ENCODE measurements at regions not wholly inside any gene's neighbourhood (a gene's known extent, or its start where the extent isn't known, plus 50 kb on each side); places are given as distances from the start of the nearest gene placed in this dataset.

- Histone ChIP-seq H3K4me1 (ENCODE audit: control insufficient read depth in 2 of 2, insufficient read depth in 2 of 2, low read length in 2 of 2) (no peaks in the 10 kb centered on the region), H3K4me3 (ENCODE audit: low read length in 2 of 2) (no peak overlapping the region), H3K27me3 (ENCODE audit: control insufficient read depth in 2 of 2, insufficient read depth in 2 of 2, low read length in 2 of 2) (no peaks in the 10 kb centered on the region), H3K36me3 (ENCODE audit: control insufficient read depth in 2 of 2, insufficient read depth in 2 of 2, low read length in 2 of 2) (no peaks in the 10 kb centered on the region), H3K27ac (ENCODE audit: low read depth in 2 of 2, low read length in 2 of 2) (no peak overlapping the region), H3K9me3 (ENCODE audit: control insufficient read depth in 2 of 2, low read length in 2 of 2) (no peaks in the 10 kb centered on the region), H3K9ac (ENCODE audit: low read depth in 1 of 2, low read length in 2 of 2) (no peak overlapping the region)
Measured at GRCh38 chr11:15870911-15871310, 485.4 kb downstream of the SOX6 start.

GRCh38 chr11:15871904-15872626, 484.3 kb downstream of the SOX6 start:
- H3K4me1 ChIP-seq (ENCODE audit: control insufficient read depth in 2 of 2, insufficient read depth in 2 of 2, low read length in 2 of 2): no peaks in the 10 kb centered on the region
- no peaks in the 10 kb centered on the region for H3K36me3 ChIP-seq (ENCODE audit: control insufficient read depth in 2 of 2, insufficient read depth in 2 of 2, low read length in 2 of 2)
- no peaks in the 10 kb centered on the region for H3K9me3 ChIP-seq (ENCODE audit: control insufficient read depth in 2 of 2, low read length in 2 of 2)
- no peaks in the 10 kb centered on the region for H3K27me3 ChIP-seq (ENCODE audit: control insufficient read depth in 2 of 2, insufficient read depth in 2 of 2, low read length in 2 of 2)
- no peak overlapping the region for H3K9ac ChIP-seq (ENCODE audit: low read depth in 1 of 2, low read length in 2 of 2)
- no peak overlapping the region for H3K27ac ChIP-seq (ENCODE audit: low read depth in 2 of 2, low read length in 2 of 2)
- H3K4me3 ChIP-seq (ENCODE audit: low read length in 2 of 2): no peak overlapping the region

DNA sequence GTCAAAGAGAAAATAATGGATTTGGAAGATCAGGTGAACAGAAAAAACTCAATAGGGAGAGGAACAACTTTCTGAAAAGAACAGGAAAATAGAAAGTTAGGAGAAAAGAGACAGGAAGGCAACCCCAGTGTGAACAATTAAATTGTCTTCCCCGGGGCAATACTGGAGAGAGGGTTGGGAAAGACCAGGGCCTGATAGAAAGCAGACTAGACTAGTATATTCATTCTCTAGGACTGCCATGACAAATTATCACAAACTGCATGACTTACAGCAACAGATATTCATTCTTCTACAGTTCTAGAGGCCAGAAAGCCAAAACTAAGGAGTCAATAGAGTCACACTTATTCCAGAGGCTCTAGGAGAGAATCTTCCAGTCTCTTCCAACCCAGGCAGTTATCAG, 482.8 kb downstream of the SOX6 start:
- no peak overlapping the region for H3K4me3 ChIP-seq (ENCODE audit: low read length in 2 of 2)
- H3K36me3 ChIP-seq (ENCODE audit: control insufficient read depth in 2 of 2, insufficient read depth in 2 of 2, low read length in 2 of 2): no peaks in the 10 kb centered on the region
- no peaks in the 10 kb centered on the region for H3K9me3 ChIP-seq (ENCODE audit: control insufficient read depth in 2 of 2, low read length in 2 of 2)

GRCh38 chr11:15874704-15875103, 481.6 kb downstream of the SOX6 start:
- no peaks in the 10 kb centered on the region for H3K27me3 ChIP-seq (ENCODE audit: control insufficient read depth in 2 of 2, insufficient read depth in 2 of 2, low read length in 2 of 2)
- H3K27ac ChIP-seq (ENCODE audit: low read depth in 2 of 2, low read length in 2 of 2): no peak overlapping the region
- H3K4me3 ChIP-seq (ENCODE audit: low read length in 2 of 2): no peak overlapping the region
- no peaks in the 10 kb centered on the region for H3K4me1 ChIP-seq (ENCODE audit: control insufficient read depth in 2 of 2, insufficient read depth in 2 of 2, low read length in 2 of 2)
- no peaks in the 10 kb centered on the region for H3K36me3 ChIP-seq (ENCODE audit: control insufficient read depth in 2 of 2, insufficient read depth in 2 of 2, low read length in 2 of 2)
- no peaks in the 10 kb centered on the region for H3K9me3 ChIP-seq (ENCODE audit: control insufficient read depth in 2 of 2, low read length in 2 of 2)
- H3K9ac ChIP-seq (ENCODE audit: low read depth in 1 of 2, low read length in 2 of 2): no peak overlapping the region

More for the DNA sequence above, 482.8 kb downstream of the SOX6 start:
- no peak overlapping the region for H3K9ac ChIP-seq (ENCODE audit: low read depth in 1 of 2, low read length in 2 of 2)
- H3K27me3 ChIP-seq (ENCODE audit: control insufficient read depth in 2 of 2, insufficient read depth in 2 of 2, low read length in 2 of 2): no peaks in the 10 kb centered on the region
- H3K4me1 ChIP-seq (ENCODE audit: control insufficient read depth in 2 of 2, insufficient read depth in 2 of 2, low read length in 2 of 2): no peaks in the 10 kb centered on the region
- no peak overlapping the region for H3K27ac ChIP-seq (ENCODE audit: low read depth in 2 of 2, low read length in 2 of 2)

DNA sequence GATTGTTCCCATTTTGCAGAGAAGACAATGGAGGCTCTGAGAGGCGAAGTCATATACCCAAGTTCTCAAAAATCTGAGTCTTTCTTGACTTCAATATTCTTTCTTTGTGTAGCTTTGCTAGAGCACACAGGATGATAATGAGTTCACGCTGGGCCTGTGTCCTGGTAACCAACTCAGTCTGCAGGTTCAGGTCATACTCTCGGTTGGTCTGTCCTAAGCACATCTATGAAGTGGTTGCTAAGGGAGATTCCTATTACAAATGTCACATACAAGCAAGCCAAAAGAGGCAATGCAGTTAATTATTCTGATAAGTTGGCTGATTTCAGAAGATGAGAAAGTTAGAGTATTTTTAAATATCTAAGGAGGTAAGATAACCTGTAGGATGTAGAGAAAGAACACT, 481.0 kb downstream of the SOX6 start:
- H3K9ac ChIP-seq (ENCODE audit: low read depth in 1 of 2, low read length in 2 of 2): no peak overlapping the region
- no peaks in the 10 kb centered on the region for H3K36me3 ChIP-seq (ENCODE audit: control insufficient read depth in 2 of 2, insufficient read depth in 2 of 2, low read length in 2 of 2)
- no peak overlapping the region for H3K27ac ChIP-seq (ENCODE audit: low read depth in 2 of 2, low read length in 2 of 2)
- H3K27me3 ChIP-seq (ENCODE audit: control insufficient read depth in 2 of 2, insufficient read depth in 2 of 2, low read length in 2 of 2): no peaks in the 10 kb centered on the region
- H3K9me3 ChIP-seq (ENCODE audit: control insufficient read depth in 2 of 2, low read length in 2 of 2): no peaks in the 10 kb centered on the region
- H3K4me1 ChIP-seq (ENCODE audit: control insufficient read depth in 2 of 2, insufficient read depth in 2 of 2, low read length in 2 of 2): no peaks in the 10 kb centered on the region
- no peak overlapping the region for H3K4me3 ChIP-seq (ENCODE audit: low read length in 2 of 2)

DNA sequence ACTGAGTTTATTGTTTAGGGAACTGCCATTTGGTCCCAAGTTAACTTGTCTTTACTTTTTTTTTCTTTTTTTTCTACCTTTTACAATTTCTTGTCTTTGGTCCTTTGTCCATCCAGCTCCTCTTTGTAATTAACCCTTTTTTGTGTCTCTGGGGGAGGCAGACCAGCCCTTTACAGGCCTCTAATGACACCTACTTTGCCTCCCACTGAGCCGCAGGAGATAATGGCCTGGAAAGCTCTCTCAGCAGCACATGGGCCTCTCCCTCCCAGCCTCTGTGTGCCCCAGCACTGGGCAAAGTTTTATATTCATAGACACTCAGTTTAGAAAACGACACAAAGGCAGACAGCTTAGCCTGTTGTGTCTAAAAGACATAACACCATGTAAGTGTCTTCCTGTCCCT, 480.4 kb downstream of the SOX6 start:
- no peaks in the 10 kb centered on the region for H3K27me3 ChIP-seq (ENCODE audit: control insufficient read depth in 2 of 2, insufficient read depth in 2 of 2, low read length in 2 of 2)
- no peaks in the 10 kb centered on the region for H3K9me3 ChIP-seq (ENCODE audit: control insufficient read depth in 2 of 2, low read length in 2 of 2)
- H3K4me3 ChIP-seq (ENCODE audit: low read length in 2 of 2): no peak overlapping the region
- H3K9ac ChIP-seq (ENCODE audit: low read depth in 1 of 2, low read length in 2 of 2): no peak overlapping the region
- H3K36me3 ChIP-seq (ENCODE audit: control insufficient read depth in 2 of 2, insufficient read depth in 2 of 2, low read length in 2 of 2): no peaks in the 10 kb centered on the region
- H3K27ac ChIP-seq (ENCODE audit: low read depth in 2 of 2, low read length in 2 of 2): no peak overlapping the region
- no peaks in the 10 kb centered on the region for H3K4me1 ChIP-seq (ENCODE audit: control insufficient read depth in 2 of 2, insufficient read depth in 2 of 2, low read length in 2 of 2)

- Histone ChIP-seq H3K4me1 (ENCODE audit: control insufficient read depth in 2 of 2, insufficient read depth in 2 of 2, low read length in 2 of 2) (no peaks in the 10 kb centered on the region), H3K9ac (ENCODE audit: low read depth in 1 of 2, low read length in 2 of 2) (no peak overlapping the region), H3K4me3 (ENCODE audit: low read length in 2 of 2) (no peak overlapping the region), H3K9me3 (ENCODE audit: control insufficient read depth in 2 of 2, low read length in 2 of 2) (no peaks in the 10 kb centered on the region), H3K27ac (ENCODE audit: low read depth in 2 of 2, low read length in 2 of 2) (no peak overlapping the region), H3K36me3 (ENCODE audit: control insufficient read depth in 2 of 2, insufficient read depth in 2 of 2, low read length in 2 of 2) (no peaks in the 10 kb centered on the region), H3K27me3 (ENCODE audit: control insufficient read depth in 2 of 2, insufficient read depth in 2 of 2, low read length in 2 of 2) (no peaks in the 10 kb centered on the region)
Measured at GRCh38 chr11:15878756-15879155, 477.6 kb downstream of the SOX6 start.

DNA sequence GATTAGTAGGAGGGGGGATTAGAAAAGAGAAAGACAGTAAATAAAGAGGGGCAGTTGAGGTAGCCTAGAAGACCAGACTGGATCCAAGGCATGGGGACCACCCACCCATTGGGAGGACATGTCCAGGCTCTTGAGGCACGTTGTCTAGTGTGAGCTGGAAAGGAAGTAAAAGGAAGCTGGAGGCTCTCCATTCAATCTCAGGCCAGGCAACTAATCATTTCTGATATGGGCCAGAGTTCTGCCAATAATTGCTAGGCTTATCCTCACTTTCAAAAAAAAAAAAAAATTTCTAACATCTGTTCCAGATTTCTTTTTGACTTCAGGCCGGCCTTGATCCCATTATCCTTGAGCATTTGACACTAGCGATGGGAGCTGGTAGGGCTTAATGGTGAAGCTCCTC, 476.1 kb downstream of the SOX6 start:
- Histone ChIP-seq H3K9ac (ENCODE audit: low read depth in 1 of 2, low read length in 2 of 2) (no peak overlapping the region), H3K9me3 (ENCODE audit: control insufficient read depth in 2 of 2, low read length in 2 of 2) (no peaks in the 10 kb centered on the region), H3K36me3 (ENCODE audit: control insufficient read depth in 2 of 2, insufficient read depth in 2 of 2, low read length in 2 of 2) (no peaks in the 10 kb centered on the region), H3K4me3 (ENCODE audit: low read length in 2 of 2) (no peak overlapping the region), H3K27me3 (ENCODE audit: control insufficient read depth in 2 of 2, insufficient read depth in 2 of 2, low read length in 2 of 2) (no peaks in the 10 kb centered on the region), H3K4me1 (ENCODE audit: control insufficient read depth in 2 of 2, insufficient read depth in 2 of 2, low read length in 2 of 2) (no peaks in the 10 kb centered on the region), H3K27ac (ENCODE audit: low read depth in 2 of 2, low read length in 2 of 2) (no peak overlapping the region)

DNA sequence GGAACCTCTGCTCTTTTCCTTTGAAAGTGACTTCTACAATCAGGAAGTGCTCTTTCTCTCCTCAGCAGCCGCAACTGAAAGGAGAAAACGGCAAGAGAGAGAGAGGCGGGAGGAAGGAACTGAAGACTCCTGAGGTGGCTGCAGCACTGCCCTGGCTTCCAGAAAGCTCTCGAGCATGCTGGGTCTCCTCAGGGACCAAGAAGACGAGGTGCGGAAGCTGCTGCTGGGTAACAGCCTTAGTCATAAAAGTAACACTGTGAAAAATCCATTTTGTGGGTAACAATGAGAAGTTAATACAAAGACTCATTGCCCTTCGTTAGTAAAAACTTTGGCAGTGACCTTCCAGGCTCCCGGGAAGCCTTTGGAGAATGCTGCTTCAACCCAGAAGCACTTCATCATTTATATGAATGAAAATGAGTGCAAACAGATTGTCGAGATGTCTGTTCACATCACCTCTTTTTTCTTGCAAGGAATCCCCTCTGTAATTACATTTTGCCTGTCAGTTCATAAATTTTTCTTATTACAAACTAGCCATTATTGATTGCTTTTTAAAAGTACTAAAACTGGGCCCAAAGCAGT, 473.4 kb downstream of the SOX6 start:
- H3K27me3 ChIP-seq (ENCODE audit: control insufficient read depth in 2 of 2, insufficient read depth in 2 of 2, low read length in 2 of 2): no peaks in the 10 kb centered on the region
- no peak overlapping the region for H3K4me3 ChIP-seq (ENCODE audit: low read length in 2 of 2)
- no peaks in the 10 kb centered on the region for H3K9me3 ChIP-seq (ENCODE audit: control insufficient read depth in 2 of 2, low read length in 2 of 2)
- H3K4me1 ChIP-seq (ENCODE audit: control insufficient read depth in 2 of 2, insufficient read depth in 2 of 2, low read length in 2 of 2): no peaks in the 10 kb centered on the region
- H3K27ac ChIP-seq (ENCODE audit: low read depth in 2 of 2, low read length in 2 of 2): no peak overlapping the region
- H3K36me3 ChIP-seq (ENCODE audit: control insufficient read depth in 2 of 2, insufficient read depth in 2 of 2, low read length in 2 of 2): no peaks in the 10 kb centered on the region
- H3K9ac ChIP-seq (ENCODE audit: low read depth in 1 of 2, low read length in 2 of 2): no peak overlapping the region

DNA sequence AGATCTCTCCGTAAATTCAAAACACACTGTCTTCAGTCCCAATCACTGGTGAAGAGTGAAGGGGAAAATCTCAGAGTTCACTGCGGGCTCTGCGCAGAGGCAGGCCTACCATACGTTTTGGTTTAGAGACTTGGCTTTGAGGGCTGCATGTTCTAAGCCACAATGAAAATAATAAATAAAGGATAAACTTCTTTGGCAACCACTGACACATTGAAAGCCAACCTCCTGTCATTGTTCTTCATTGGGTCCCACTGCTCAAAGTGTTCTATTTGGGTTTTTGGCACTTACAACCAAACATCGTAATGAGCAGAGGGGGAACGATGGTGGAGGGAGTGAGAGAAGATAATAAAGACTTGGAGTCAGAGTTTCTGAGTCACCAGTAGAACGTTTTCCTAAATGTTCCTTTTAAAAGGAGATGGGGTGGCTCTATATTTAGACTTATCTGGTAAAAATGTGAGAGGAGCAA, 472.9 kb downstream of the SOX6 start:
- Histone ChIP-seq H3K27me3 (ENCODE audit: control insufficient read depth in 2 of 2, insufficient read depth in 2 of 2, low read length in 2 of 2) (no peaks in the 10 kb centered on the region), H3K27ac (ENCODE audit: low read depth in 2 of 2, low read length in 2 of 2) (no peak overlapping the region), H3K9ac (ENCODE audit: low read depth in 1 of 2, low read length in 2 of 2) (no peak overlapping the region)

More for the DNA sequence above, 472.9 kb downstream of the SOX6 start:
- Histone ChIP-seq H3K9me3 (ENCODE audit: control insufficient read depth in 2 of 2, low read length in 2 of 2) (no peaks in the 10 kb centered on the region), H3K4me1 (ENCODE audit: control insufficient read depth in 2 of 2, insufficient read depth in 2 of 2, low read length in 2 of 2) (no peaks in the 10 kb centered on the region), H3K4me3 (ENCODE audit: low read length in 2 of 2) (no peak overlapping the region), H3K36me3 (ENCODE audit: control insufficient read depth in 2 of 2, insufficient read depth in 2 of 2, low read length in 2 of 2) (no peaks in the 10 kb centered on the region)
